ENCODE measurements at regions not wholly inside any gene's neighbourhood (a gene's known extent, or its start where the extent isn't known, plus 50 kb on each side); places are given as distances from the start of the nearest gene placed in this dataset.

GRCh38 chr5:96091874-96092273 is 130.2 kb upstream of the ELL2 start:
- no peak for DNase-seq

- no peak for DNase-seq
Measured at GRCh38 chr5:96090215-96090614, 128.6 kb upstream of the ELL2 start.

GRCh38 chr5:96088706-96089498 is 127.3 kb upstream of the ELL2 start:
- DNase-seq = no peak

GRCh38 chr5:96087939-96088338 is 126.3 kb upstream of the ELL2 start:
- DNase-seq = no peak

GRCh38 chr5:96084874-96085506 is 123.3 kb upstream of the ELL2 start:
- DNase-seq = no peak

- peak; percentile 43 for DNase-seq
Measured at GRCh38 chr5:96083361-96083881, 121.8 kb upstream of the ELL2 start.

GRCh38 chr5:96081276-96081858 is 119.7 kb upstream of the ELL2 start:
- no peak for DNase-seq

- peak; percentile 34 for DNase-seq
Measured at GRCh38 chr5:96080557-96080956, 118.9 kb upstream of the ELL2 start.

GRCh38 chr5:96079962-96080361 is 118.3 kb upstream of the ELL2 start:
- DNase-seq = no peak

GRCh38 chr5:96079075-96079474 is 117.4 kb upstream of the ELL2 start:
- peak; percentile 71 for DNase-seq

- DNase-seq = no peak
Measured at GRCh38 chr5:96076451-96076850, 114.8 kb upstream of the ELL2 start.

- no peak for DNase-seq
Measured at GRCh38 chr5:96075579-96076289, 114.1 kb upstream of the ELL2 start.

GRCh38 chr5:96074870-96075269 is 113.2 kb upstream of the ELL2 start:
- no peak for DNase-seq

GRCh38 chr5:96074460-96074859 is 112.8 kb upstream of the ELL2 start:
- DNase-seq = no peak

- DNase-seq = no peak
Measured at GRCh38 chr5:96072791-96073165, 111.1 kb upstream of the ELL2 start.

GRCh38 chr5:96072138-96072790 is 110.6 kb upstream of the ELL2 start:
- no peak for DNase-seq

GRCh38 chr5:96070622-96071225 is 109.1 kb upstream of the ELL2 start:
- DNase-seq = no peak

GRCh38 chr5:96067894-96068614 is 106.4 kb upstream of the ELL2 start:
- peak; percentile 17 for DNase-seq

- DNase-seq = no peak
Measured at GRCh38 chr5:96067251-96067650, 105.6 kb upstream of the ELL2 start.

- DNase-seq = no peak
Measured at GRCh38 chr5:96066386-96066719, 104.7 kb upstream of the ELL2 start.

- DNase-seq = peak; percentile 27
Measured at GRCh38 chr5:96065685-96066385, 104.2 kb upstream of the ELL2 start.
